AG09309 (cell line): ENCODE measurements at regions not wholly inside any gene's neighbourhood (a gene's known extent, or its start where the extent isn't known, plus 50 kb on each side); places are given as distances from the start of the nearest gene placed in this dataset.

Experiments used
- DNase-seq: peaks from one replicate; pipeline ENCODE4 v3.0.0-alpha.2; 2010; ENCODE audit warnings: low read depth
- H3K4me3 ChIP-seq: 2 replicates; pipeline ENCODE4 v1.5.1; 2011; ENCODE audit warnings: mild to moderate bottlenecking, low read depth, low read length, moderate library complexity; ENCODE audit not compliant: control insufficient read depth
- TF ChIP-seq, protein P1 (sequence below): IDR thresholded peaks from 2 replicates; pipeline ENCODE4 v1.5.1; 2011; ENCODE audit warnings: mild to moderate bottlenecking, low read depth, low read length, inconsistent platforms; ENCODE audit not compliant: insufficient read depth, control insufficient read depth; ENCODE audit errors: missing control alignments

- H3K4me3 ChIP-seq: no peak overlapping the region
- no peak for DNase-seq
- TF ChIP-seq, protein P1, sequence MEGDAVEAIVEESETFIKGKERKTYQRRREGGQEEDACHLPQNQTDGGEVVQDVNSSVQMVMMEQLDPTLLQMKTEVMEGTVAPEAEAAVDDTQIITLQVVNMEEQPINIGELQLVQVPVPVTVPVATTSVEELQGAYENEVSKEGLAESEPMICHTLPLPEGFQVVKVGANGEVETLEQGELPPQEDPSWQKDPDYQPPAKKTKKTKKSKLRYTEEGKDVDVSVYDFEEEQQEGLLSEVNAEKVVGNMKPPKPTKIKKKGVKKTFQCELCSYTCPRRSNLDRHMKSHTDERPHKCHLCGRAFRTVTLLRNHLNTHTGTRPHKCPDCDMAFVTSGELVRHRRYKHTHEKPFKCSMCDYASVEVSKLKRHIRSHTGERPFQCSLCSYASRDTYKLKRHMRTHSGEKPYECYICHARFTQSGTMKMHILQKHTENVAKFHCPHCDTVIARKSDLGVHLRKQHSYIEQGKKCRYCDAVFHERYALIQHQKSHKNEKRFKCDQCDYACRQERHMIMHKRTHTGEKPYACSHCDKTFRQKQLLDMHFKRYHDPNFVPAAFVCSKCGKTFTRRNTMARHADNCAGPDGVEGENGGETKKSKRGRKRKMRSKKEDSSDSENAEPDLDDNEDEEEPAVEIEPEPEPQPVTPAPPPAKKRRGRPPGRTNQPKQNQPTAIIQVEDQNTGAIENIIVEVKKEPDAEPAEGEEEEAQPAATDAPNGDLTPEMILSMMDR: no peak
Observed at GRCh38 chr4:8709050-8709728, 116.6 kb downstream of the CPZ start.

GRCh38 chr4:8708401-8709021 lies 115.9 kb downstream of the CPZ start:
- no peak for DNase-seq
- H3K4me3 ChIP-seq: no peak overlapping the region
- TF ChIP-seq, protein P1: no peak

- no peak overlapping the region for H3K4me3 ChIP-seq
- TF ChIP-seq, protein P1: no peak
- DNase-seq: no peak
Observed at GRCh38 chr4:8707045-8707781, 114.6 kb downstream of the CPZ start.

- TF ChIP-seq, protein P1: no peak
- no peak for DNase-seq
- no peak overlapping the region for H3K4me3 ChIP-seq
Observed at GRCh38 chr4:8706216-8707044, 113.9 kb downstream of the CPZ start.

DNA sequence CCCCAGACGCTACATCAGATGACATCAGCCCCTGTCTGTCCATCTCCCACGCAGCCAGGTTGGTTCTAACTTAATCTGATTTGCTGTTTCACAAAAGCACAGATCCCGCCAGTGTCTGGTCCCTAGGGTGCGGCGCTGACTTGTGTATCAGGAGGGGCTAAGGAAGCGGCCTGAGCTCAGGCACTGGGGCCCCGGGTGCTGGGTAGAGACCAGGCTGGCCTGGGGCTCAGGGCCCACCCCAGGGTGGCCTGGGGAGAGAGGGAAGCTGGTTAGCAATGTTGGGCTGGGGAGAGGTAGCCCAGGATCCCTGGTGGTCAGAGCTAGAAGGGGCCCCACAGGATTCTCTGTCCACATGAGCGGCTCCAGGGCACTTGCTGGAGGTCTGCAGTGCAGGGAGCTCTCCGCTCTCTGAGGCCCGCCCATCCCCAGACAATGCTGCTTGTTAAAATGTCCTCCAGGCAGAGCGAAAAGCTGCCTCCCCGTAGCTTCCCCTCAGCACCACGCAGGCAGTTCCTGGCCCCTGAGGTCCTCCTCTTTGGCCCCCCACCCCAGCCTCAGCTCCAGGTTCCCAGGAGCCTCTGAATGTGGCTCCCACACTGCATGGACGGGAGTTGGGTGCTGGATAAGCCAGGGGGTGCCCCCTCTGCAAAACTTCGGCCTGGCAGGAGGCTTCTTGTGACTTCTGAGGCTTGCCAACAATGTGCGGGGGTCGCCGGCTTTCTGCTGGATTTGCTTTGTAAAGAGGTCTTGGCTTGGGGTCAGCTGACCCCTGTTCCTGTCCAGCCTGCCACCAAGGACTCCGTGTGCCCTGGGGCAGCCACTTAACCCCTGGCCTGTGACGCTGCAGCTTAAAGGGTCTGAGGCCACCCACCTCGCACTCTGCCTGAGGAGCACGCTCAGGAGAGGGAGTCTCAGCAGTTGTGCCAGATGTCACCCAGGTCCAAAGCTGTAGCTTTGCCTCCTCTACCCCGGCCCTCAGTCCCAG lies 112.9 kb downstream of the CPZ start:
- DNase-seq: no peak
- no peak overlapping the region for H3K4me3 ChIP-seq
- TF ChIP-seq, protein P1: no peak
